ENCODE measurements at regions not wholly inside any gene's neighbourhood (a gene's known extent, or its start where the extent isn't known, plus 50 kb on each side); places are given as distances from the start of the nearest gene placed in this dataset.

DNA sequence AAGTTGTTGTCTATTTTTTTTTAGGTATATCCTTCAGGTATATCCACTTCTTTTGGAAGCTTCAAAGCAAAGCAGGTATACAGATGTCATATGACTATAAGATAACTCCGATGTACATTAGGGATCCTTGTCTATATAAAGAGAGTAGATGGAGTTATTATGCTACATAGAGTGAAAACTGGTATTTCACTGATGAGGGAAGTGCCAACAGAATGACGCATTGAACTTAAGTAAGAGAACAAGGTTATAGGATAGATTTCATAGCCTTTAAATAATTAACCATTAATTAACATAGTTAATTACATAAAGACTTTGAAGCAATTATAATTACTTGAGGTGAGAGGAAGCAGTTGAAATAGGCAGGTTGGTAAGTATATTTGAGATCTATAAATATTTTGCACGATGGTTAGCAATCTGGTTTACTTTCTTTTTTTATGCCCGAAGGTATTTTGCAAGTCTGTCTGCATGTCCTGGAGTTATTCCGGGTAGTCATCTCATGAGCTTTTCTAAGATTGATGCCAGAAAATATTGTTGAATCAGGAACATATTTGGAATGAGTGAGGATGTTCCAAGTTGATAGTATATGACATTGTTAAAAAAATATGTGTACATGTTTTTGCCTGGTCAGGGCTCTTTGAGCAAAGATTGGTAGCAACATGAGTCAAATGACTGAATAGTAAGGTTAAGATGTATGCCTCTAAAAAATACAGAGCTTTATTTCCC is 299.5 kb upstream of the KCNMB2 start:
- H3K36me3 ChIP-seq (replicated peaks; ENCODE audit: insufficient read depth, low read length), result no peaks in the 10 kb centered on the region
- no peaks in the 10 kb centered on the region for H3K79me2 ChIP-seq (ENCODE audit: low read length)
- no peak for DNase-seq
- H3F3A ChIP-seq (ENCODE audit: insufficient read depth, low read length), result no peaks in the 10 kb centered on the region
- no peaks in the 10 kb centered on the region for H4K20me1 ChIP-seq (ENCODE audit: insufficient read depth, low read length)
- TF ChIP-seq EZH2 (optimal IDR thresholded peaks at IDR 0.05; ENCODE audit: low read depth, low read length) (no peak), CTCF (IDR thresholded peaks at IDR 0.05; ENCODE audit: low read length) (no peak), EZH2phosphoT487 (IDR thresholded peaks at IDR 0.05; ENCODE audit: low read length) (no peak)
- H3K4me2 ChIP-seq (ENCODE audit: low read depth, low read length), result no peak overlapping the region
- no peaks in the 10 kb centered on the region for H3K27me3 ChIP-seq (replicated peaks; ENCODE audit: insufficient read depth, low read length)
- H3K9ac ChIP-seq (ENCODE audit: low read length), result no peak overlapping the region
- no peak overlapping the region for H2AFZ ChIP-seq (ENCODE audit: low read length)
- no peak overlapping the region for H3K27ac ChIP-seq (ENCODE audit: low read length)
- no peak overlapping the region for H3K4me3 ChIP-seq (ENCODE audit: low read length)
- H3K4me1 ChIP-seq (ENCODE audit: low read length), result no peaks in the 10 kb centered on the region
- H3K9me3 ChIP-seq (replicated peaks; ENCODE audit: insufficient read depth, low read length), result no peaks in the 10 kb centered on the region
- H3K9me2 ChIP-seq (replicated peaks; ENCODE audit: insufficient read depth, low read length), result no peaks in the 10 kb centered on the region

DNA sequence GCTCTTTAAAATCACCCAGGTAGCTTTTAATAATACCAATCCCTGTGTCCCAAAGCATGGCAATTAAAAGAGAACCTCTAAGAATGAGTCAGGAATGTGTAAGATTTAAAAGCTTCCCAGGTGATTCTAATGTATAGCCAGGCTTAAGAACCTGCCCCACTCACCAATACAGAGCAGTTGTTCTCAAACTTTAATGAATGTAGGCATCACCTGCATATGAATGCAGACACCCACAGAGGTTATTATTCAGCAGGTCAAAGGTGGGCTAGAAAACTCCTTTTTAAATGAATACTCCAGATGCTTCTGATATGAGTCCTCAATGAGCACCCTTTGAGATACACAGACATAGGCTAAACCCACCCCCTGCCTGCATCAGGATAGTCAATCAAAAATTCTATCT is 298.1 kb upstream of the KCNMB2 start:
- H3K79me2 ChIP-seq (ENCODE audit: low read length), result no peaks in the 10 kb centered on the region
- no peak overlapping the region for H3K27ac ChIP-seq (ENCODE audit: low read length)
- H3K36me3 ChIP-seq (replicated peaks; ENCODE audit: insufficient read depth, low read length), result no peaks in the 10 kb centered on the region
- TF ChIP-seq EZH2 (optimal IDR thresholded peaks at IDR 0.05; ENCODE audit: low read depth, low read length) (no peak), EZH2phosphoT487 (IDR thresholded peaks at IDR 0.05; ENCODE audit: low read length) (no peak), CTCF (IDR thresholded peaks at IDR 0.05; ENCODE audit: low read length) (no peak)
- DNase-seq, result no peak
- no peak overlapping the region for H3K4me3 ChIP-seq (ENCODE audit: low read length)
- H2AFZ ChIP-seq (ENCODE audit: low read length), result no peak overlapping the region
- H3F3A ChIP-seq (ENCODE audit: insufficient read depth, low read length), result no peaks in the 10 kb centered on the region
- no peaks in the 10 kb centered on the region for H3K9me2 ChIP-seq (replicated peaks; ENCODE audit: insufficient read depth, low read length)
- H3K27me3 ChIP-seq (replicated peaks; ENCODE audit: insufficient read depth, low read length), result no peaks in the 10 kb centered on the region
- H3K9me3 ChIP-seq (replicated peaks; ENCODE audit: insufficient read depth, low read length), result no peaks in the 10 kb centered on the region
- H4K20me1 ChIP-seq (ENCODE audit: insufficient read depth, low read length), result no peaks in the 10 kb centered on the region
- no peak overlapping the region for H3K9ac ChIP-seq (ENCODE audit: low read length)
- no peaks in the 10 kb centered on the region for H3K4me1 ChIP-seq (ENCODE audit: low read length)
- no peak overlapping the region for H3K4me2 ChIP-seq (ENCODE audit: low read depth, low read length)

GRCh38 chr3:178244733-178245709 is 291.2 kb upstream of the KCNMB2 start:
- H4K20me1 ChIP-seq (ENCODE audit: insufficient read depth, low read length), result no peaks in the 10 kb centered on the region
- H3K9ac ChIP-seq (ENCODE audit: low read length), result no peak overlapping the region
- H3K36me3 ChIP-seq (replicated peaks; ENCODE audit: insufficient read depth, low read length), result no peaks in the 10 kb centered on the region
- H3K9me2 ChIP-seq (replicated peaks; ENCODE audit: insufficient read depth, low read length), result no peaks in the 10 kb centered on the region
- H3K27me3 ChIP-seq (replicated peaks; ENCODE audit: insufficient read depth, low read length), result no peaks in the 10 kb centered on the region
- H3K27ac ChIP-seq (ENCODE audit: low read length), result no peak overlapping the region
- H3K4me3 ChIP-seq (ENCODE audit: low read length), result no peak overlapping the region
- no peak for TF ChIP-seq EZH2phosphoT487 (IDR thresholded peaks at IDR 0.05; ENCODE audit: low read length)
- TF ChIP-seq CTCF (IDR thresholded peaks at IDR 0.05; ENCODE audit: low read length), result no peak
- no peak for TF ChIP-seq EZH2 (optimal IDR thresholded peaks at IDR 0.05; ENCODE audit: low read depth, low read length)
- H3K79me2 ChIP-seq (ENCODE audit: low read length), result no peaks in the 10 kb centered on the region
- H3K4me2 ChIP-seq (ENCODE audit: low read depth, low read length), result peak overlapping the region; percentile 6
- no peak overlapping the region for H2AFZ ChIP-seq (ENCODE audit: low read length)
- H3F3A ChIP-seq (ENCODE audit: insufficient read depth, low read length), result no peaks in the 10 kb centered on the region
- H3K9me3 ChIP-seq (replicated peaks; ENCODE audit: insufficient read depth, low read length), result no peaks in the 10 kb centered on the region
- H3K4me1 ChIP-seq (ENCODE audit: low read length), result no peaks in the 10 kb centered on the region
- no peak for DNase-seq

Measured in MM.1S (cell line).